ENCODE measurements at regions not wholly inside any gene's neighbourhood (a gene's known extent, or its start where the extent isn't known, plus 50 kb on each side); places are given as distances from the start of the nearest gene placed in this dataset.

GRCh38 chr6:71388068-71388744 lies 99.6 kb downstream of the OGFRL1 start:
- no peak overlapping the region for H3K4me3 Mint-ChIP-seq
- H3K27ac Mint-ChIP-seq, result no peak overlapping the region
- H3K4me1 Mint-ChIP-seq, result no peaks in the 10 kb centered on the region
- H3K27me3 Mint-ChIP-seq, result peaks cover 14% of the 10 kb centered on the region
- ATAC-seq (no peak), DNase-seq (no peak)
- CTCF ChIA-PET, result no interaction called here
- no peaks in the 10 kb centered on the region for H3K36me3 Mint-ChIP-seq
- H3K9me3 Mint-ChIP-seq (ENCODE audit: low read depth), result no peaks in the 10 kb centered on the region

GRCh38 chr6:71388856-71389527 lies 100.4 kb downstream of the OGFRL1 start:
- H3K4me3 Mint-ChIP-seq, result no peak overlapping the region
- CTCF ChIA-PET, result interaction anchor here (0.6 to 0.9 kb wide), 2 partner anchors 8 to 124 kb away, joined by 3 read pairs; no protein-coding TSS in a partner anchor
- DNase-seq, result no peak
- H3K4me1 Mint-ChIP-seq, result no peaks in the 10 kb centered on the region
- H3K27ac Mint-ChIP-seq, result no peak overlapping the region
- H3K9me3 Mint-ChIP-seq (ENCODE audit: low read depth), result no peaks in the 10 kb centered on the region
- H3K36me3 Mint-ChIP-seq, result no peaks in the 10 kb centered on the region
- no peak for ATAC-seq
- H3K27me3 Mint-ChIP-seq, result peaks cover 17% of the 10 kb centered on the region

DNA sequence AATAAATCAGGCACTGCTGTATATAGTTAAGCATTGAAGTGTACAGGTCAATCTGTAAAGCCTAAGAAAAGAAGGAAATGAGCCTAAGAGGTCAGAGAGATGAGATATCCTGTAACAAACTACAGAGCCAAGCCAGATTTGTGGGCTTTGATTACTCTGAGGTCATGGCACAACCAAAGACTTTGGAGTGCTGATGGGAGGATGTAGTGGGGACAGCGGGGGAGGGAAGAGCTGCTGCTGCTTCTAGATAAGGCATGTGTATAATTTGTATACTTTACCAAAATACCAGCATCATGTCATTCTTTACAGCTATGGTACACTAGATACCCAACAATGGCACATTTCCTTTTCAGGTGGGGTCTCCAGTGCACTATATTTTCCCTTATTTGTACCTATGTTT lies 102.5 kb downstream of the OGFRL1 start:
- no peaks in the 10 kb centered on the region for H3K36me3 Mint-ChIP-seq
- no peaks in the 10 kb centered on the region for H3K9me3 Mint-ChIP-seq (ENCODE audit: low read depth)
- H3K27me3 Mint-ChIP-seq, result peaks cover 18% of the 10 kb centered on the region
- peaks cover 2% of the 10 kb centered on the region for H3K4me1 Mint-ChIP-seq
- ATAC-seq, result no peak
- no peak overlapping the region for H3K4me3 Mint-ChIP-seq
- CTCF ChIA-PET, result no interaction called here
- no peak for DNase-seq
- no peak overlapping the region for H3K27ac Mint-ChIP-seq

- peaks cover 10% of the 10 kb centered on the region for H3K4me1 Mint-ChIP-seq
- DNase-seq (no peak), ATAC-seq (no peak)
- H3K27ac Mint-ChIP-seq, result no peak overlapping the region
- H3K9me3 Mint-ChIP-seq (ENCODE audit: low read depth), result no peaks in the 10 kb centered on the region
- CTCF ChIA-PET, result no interaction called here
- no peak overlapping the region for H3K4me3 Mint-ChIP-seq
- no peaks in the 10 kb centered on the region for H3K36me3 Mint-ChIP-seq
- peaks cover 19% of the 10 kb centered on the region for H3K27me3 Mint-ChIP-seq
Observed at GRCh38 chr6:71392276-71392675, 103.7 kb downstream of the OGFRL1 start.

- DNase-seq (no peak), ATAC-seq (no peak)
- CTCF ChIA-PET, result no interaction called here
- Mint-ChIP-seq H3K4me3 (no peak overlapping the region), H3K4me1 (peaks cover 10% of the 10 kb centered on the region), H3K36me3 (no peaks in the 10 kb centered on the region), H3K9me3 (ENCODE audit: low read depth) (no peaks in the 10 kb centered on the region), H3K27ac (no peak overlapping the region), H3K27me3 (peaks cover 18% of the 10 kb centered on the region)
Observed at GRCh38 chr6:71393471-71393870, 104.9 kb downstream of the OGFRL1 start.

DNA sequence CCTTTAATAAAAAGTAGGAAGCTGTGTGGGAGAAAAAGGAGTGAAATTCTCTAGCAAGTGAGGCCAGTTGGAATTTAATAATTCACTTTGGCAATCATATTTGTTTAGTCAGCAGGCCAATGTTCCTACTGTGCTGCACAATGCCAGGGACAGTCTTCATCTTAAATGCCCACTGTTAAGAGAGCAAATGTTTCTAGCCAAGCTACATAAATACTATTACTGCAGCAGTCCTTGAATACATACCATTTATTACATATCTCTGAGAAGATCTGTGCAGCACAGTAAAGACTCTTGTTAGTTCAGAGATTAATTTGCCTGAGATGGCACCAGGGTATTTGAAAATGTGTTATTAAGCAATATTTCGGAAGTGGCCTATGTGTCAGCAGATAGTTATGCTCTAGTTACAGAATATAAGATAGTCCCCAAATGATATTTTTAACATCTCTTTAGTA lies 105.4 kb downstream of the OGFRL1 start:
- Mint-ChIP-seq H3K4me1 (peaks cover 10% of the 10 kb centered on the region), H3K9me3 (ENCODE audit: low read depth) (no peaks in the 10 kb centered on the region), H3K4me3 (no peak overlapping the region), H3K27me3 (peaks cover 18% of the 10 kb centered on the region), H3K27ac (no peak overlapping the region), H3K36me3 (no peaks in the 10 kb centered on the region)
- ATAC-seq (no peak), DNase-seq (no peak)
- CTCF ChIA-PET, result no interaction called here

DNA sequence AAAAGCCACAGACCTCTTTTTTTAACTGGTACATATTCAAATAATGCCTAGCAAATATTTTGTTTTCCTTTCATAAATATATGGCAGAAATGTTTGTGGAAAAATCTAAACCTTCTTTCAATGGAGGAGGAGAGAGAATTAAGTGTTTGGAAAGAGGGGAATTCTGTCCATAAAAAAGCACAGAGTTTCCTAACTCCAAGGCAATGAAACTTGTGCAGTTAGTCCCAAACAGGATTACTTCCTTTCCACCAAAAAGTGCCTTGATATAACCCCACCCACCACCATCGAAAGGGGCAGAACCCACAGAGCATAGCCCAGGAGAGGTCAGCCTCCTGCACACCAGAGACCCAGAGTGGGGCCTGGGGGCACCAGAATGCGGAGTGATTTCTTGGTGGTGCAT lies 106.3 kb downstream of the OGFRL1 start:
- Mint-ChIP-seq H3K27me3 (peaks cover 18% of the 10 kb centered on the region), H3K27ac (no peak overlapping the region), H3K36me3 (no peaks in the 10 kb centered on the region), H3K9me3 (ENCODE audit: low read depth) (no peaks in the 10 kb centered on the region), H3K4me3 (no peak overlapping the region), H3K4me1 (peaks cover 10% of the 10 kb centered on the region)
- DNase-seq (no peak), ATAC-seq (no peak)
- CTCF ChIA-PET, result no interaction called here

DNA sequence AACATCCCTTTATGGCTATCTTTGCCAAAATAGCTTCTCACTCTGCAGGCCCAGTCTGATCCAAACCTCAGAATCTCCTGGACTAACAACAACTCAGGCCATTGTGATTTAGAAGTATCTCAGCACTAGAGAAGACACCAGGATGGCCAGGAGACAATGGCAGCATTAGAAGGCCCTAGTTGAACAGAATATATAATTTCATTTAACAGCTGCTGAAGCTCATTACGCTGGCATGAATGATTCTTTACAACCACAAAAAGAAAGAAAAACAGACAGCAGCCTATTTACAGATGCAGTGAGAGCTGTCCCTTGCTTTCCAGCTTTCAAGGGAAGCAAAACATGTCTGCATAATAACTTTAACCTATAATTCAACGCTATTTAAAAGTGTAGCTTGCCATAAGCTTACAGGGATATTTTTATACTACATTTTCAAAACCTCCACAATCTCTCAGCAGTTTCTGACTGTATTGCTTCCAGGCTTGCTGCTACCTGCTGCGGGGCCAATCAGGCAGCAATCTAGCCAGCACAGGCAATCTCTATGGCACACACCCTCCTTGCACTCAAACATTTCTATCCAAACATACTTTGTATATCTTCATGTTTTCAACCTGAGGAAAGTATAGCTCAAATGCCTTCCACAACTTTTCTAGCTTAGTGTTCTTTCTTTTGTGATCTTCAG lies 107.3 kb downstream of the OGFRL1 start:
- peaks cover 18% of the 10 kb centered on the region for H3K27me3 Mint-ChIP-seq
- H3K27ac Mint-ChIP-seq, result no peak overlapping the region
- H3K36me3 Mint-ChIP-seq, result no peaks in the 10 kb centered on the region
- DNase-seq (no peak), ATAC-seq (no peak)
- CTCF ChIA-PET, result no interaction called here
- no peak overlapping the region for H3K4me3 Mint-ChIP-seq
- peaks cover 10% of the 10 kb centered on the region for H3K4me1 Mint-ChIP-seq
- H3K9me3 Mint-ChIP-seq (ENCODE audit: low read depth), result no peaks in the 10 kb centered on the region

DNA sequence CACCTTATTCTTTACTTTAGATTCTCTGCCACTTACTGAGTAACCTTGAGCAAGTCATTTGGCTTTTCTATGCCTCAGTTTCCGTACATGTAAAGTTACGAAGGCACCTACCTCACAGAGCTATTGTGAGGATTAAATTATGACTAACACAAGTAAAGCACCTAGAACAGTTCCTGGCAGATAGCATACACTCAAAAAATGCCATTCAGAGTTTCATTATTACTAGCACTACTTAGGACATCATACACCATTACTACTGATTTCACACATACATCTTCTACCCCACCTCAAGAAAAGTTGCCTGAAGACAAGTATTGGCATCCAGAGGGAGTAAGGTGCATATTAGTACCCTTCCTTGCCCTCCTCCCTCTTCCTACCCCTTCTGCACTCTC lies 107.8 kb downstream of the OGFRL1 start:
- ATAC-seq, result peak; percentile 51
- Mint-ChIP-seq H3K9me3 (ENCODE audit: low read depth) (no peaks in the 10 kb centered on the region), H3K4me1 (peaks cover 10% of the 10 kb centered on the region), H3K27me3 (peaks cover 15% of the 10 kb centered on the region), H3K27ac (no peak overlapping the region), H3K4me3 (no peak overlapping the region), H3K36me3 (no peaks in the 10 kb centered on the region)
- CTCF ChIA-PET, result no interaction called here
- DNase-seq, result no peak

GRCh38 chr6:71399279-71399678 lies 110.7 kb downstream of the OGFRL1 start:
- Mint-ChIP-seq H3K4me3 (no peak overlapping the region), H3K9me3 (ENCODE audit: low read depth) (no peaks in the 10 kb centered on the region), H3K36me3 (no peaks in the 10 kb centered on the region), H3K27me3 (peaks cover 8% of the 10 kb centered on the region), H3K27ac (no peak overlapping the region), H3K4me1 (peaks cover 10% of the 10 kb centered on the region)
- CTCF ChIA-PET, result no interaction called here
- ATAC-seq (no peak), DNase-seq (no peak)

DNA sequence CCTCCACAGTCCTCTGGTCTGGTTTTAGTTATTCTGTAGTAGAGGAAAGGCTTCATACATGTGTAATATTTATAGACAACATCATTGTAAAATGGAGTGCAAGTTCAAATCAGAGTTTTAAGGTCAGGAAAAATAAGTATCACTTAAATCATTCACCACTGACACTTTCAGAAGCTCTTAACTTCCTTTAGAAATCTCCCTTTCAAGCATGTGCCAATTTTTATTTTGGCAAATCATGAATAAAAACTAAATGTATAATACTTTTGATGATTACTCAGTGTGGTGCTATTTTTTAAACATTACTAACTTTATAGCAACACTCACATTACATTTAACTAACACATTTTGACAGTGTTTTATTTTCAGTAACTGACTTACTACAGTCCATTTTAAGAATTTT lies 112.2 kb downstream of the OGFRL1 start:
- Mint-ChIP-seq H3K9me3 (ENCODE audit: low read depth) (no peaks in the 10 kb centered on the region), H3K4me1 (peaks cover 10% of the 10 kb centered on the region), H3K27me3 (peaks cover 17% of the 10 kb centered on the region), H3K27ac (no peak overlapping the region), H3K4me3 (no peak overlapping the region), H3K36me3 (no peaks in the 10 kb centered on the region)
- no peak for DNase-seq
- CTCF ChIA-PET, result no interaction called here
- ATAC-seq, result no peak

- H3K27ac Mint-ChIP-seq, result no peak overlapping the region
- H3K36me3 Mint-ChIP-seq, result no peaks in the 10 kb centered on the region
- H3K27me3 Mint-ChIP-seq, result peaks cover 24% of the 10 kb centered on the region
- CTCF ChIA-PET, result no interaction called here
- H3K4me3 Mint-ChIP-seq, result no peak overlapping the region
- DNase-seq (no peak), ATAC-seq (no peak)
- H3K4me1 Mint-ChIP-seq, result no peaks in the 10 kb centered on the region
- H3K9me3 Mint-ChIP-seq (ENCODE audit: low read depth), result no peaks in the 10 kb centered on the region
Observed at GRCh38 chr6:71402096-71402495, 113.5 kb downstream of the OGFRL1 start.

- no peak for DNase-seq
- no peak for ATAC-seq
- CTCF ChIA-PET, result no interaction called here
- Mint-ChIP-seq H3K36me3 (no peaks in the 10 kb centered on the region), H3K9me3 (ENCODE audit: low read depth) (no peaks in the 10 kb centered on the region), H3K27me3 (peaks cover 30% of the 10 kb centered on the region), H3K4me1 (no peaks in the 10 kb centered on the region), H3K4me3 (no peak overlapping the region), H3K27ac (no peak overlapping the region)
Observed at GRCh38 chr6:71403422-71404134, 115.0 kb downstream of the OGFRL1 start.

Measured in activated CD8-positive, alpha-beta memory T cell treated with anti-CD3 and anti-CD28 coated beads, Interleukin-2, amount 10 ng/mL, durations not matched to agents 7 days and 5 days (primary cell).